Midbrain (tissue), 1 donor: ENCODE measurements at regions not wholly inside any gene's neighbourhood (a gene's known extent, or its start where the extent isn't known, plus 50 kb on each side); places are given as distances from the start of the nearest gene placed in this dataset.
A peak's percentile ranks its signal among the peaks of the same experiment; 100 is the strongest.

ENCODE experiments used
- DNase-seq: peaks from one replicate; lab custom pipeline; 2025; lab: John Stamatoyannopoulos, UW

GRCh38 chr7:25396668-25397067, 168.4 kb upstream of the NPVF start:
- DNase-seq: no peak

GRCh38 chr7:25398418-25398817, 170.1 kb upstream of the NPVF start:
- no peak for DNase-seq

GRCh38 chr7:25399000-25399750, 170.9 kb upstream of the NPVF start:
- DNase-seq: no peak

DNA sequence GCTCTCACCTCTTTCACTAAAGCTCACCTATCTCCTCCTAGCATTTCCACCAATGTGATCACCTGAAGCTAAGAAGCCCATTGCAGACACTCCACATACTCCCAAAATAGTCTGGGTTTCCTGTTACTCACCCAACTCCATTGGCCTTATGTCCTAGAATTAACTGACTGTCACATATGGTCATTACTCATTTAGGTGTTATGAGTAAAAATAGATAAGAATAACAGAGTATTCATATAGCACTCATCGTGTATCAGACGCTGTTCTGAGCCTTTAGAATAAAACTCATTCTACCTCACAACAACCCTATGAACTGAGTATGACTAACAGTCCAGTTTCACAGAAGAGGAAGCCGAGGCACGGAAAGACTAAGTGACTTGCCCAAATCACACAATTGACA, 174.2 kb upstream of the NPVF start:
- no peak for DNase-seq

- DNase-seq: no peak
Observed at GRCh38 chr7:25405736-25406135, 177.4 kb upstream of the NPVF start.

DNA sequence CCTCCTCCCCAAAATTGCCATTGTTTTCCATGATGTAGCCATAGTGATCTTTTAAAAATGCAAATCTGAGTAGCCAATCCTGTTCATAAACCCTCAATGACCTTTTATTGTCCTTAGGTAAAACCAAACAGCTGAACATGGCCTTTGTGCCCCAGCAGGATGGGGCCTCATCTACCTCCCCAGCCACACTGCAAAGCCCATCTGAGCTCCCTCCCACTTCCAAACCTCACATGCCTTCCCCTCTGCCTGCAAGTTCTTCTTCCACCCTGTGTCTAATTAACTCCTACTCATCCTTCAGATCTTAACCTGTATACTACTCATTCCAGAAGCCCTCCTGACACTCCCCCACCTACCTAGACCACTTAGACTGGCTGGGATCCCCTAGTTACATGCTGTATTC, 178.8 kb upstream of the NPVF start:
- no peak for DNase-seq

DNA sequence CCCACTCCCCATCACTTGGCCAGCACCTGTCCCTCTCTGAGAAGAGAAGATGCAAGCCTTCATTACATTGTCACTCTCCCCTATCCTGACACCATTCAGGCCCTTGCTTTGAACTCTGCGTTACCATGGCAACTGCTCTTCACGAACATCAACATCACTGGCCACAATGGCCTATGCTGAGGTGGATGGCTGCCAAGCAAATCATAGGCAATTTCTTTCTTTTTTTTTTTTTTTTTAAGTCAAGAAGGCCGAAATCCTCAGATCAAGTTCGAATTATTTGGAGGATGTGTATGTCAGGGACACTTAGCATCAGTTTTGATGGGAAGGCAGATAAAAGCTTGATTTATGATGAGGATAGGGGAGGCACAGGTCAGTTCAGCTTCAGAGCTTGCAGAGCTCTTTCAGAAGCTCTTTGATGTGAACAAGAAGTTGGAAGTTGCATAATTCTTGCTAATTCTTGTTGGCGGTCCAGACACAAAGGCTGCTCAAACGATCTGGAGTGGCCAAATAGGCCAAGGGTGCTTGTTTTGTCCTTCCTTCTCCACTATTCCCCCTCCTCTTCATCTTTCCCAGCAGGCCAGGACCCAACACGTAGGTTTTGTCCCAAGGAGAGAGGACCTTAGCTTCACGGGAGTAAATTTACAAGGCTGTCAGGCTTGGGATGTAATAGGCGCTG, 179.9 kb upstream of the NPVF start:
- no peak for DNase-seq

DNA sequence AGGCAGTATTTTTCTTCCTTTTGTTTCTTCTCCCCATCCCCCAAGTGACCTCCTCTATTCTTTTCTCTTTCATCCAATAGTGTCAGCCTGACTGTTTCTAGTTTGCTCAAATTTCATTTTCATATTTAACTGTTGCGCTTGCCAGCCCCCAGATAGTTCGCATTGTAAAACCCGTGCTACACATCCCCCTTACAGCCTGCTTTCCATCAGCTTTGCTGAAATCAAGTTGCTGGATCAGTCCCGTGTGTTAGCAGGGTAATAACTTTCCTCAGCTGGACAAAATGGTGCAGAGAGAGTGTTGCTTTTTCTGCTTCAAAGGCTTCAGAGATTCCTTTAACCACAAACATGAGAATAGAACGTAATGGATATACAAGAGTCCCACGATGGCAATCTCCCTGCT, 180.6 kb upstream of the NPVF start:
- no peak for DNase-seq

DNA sequence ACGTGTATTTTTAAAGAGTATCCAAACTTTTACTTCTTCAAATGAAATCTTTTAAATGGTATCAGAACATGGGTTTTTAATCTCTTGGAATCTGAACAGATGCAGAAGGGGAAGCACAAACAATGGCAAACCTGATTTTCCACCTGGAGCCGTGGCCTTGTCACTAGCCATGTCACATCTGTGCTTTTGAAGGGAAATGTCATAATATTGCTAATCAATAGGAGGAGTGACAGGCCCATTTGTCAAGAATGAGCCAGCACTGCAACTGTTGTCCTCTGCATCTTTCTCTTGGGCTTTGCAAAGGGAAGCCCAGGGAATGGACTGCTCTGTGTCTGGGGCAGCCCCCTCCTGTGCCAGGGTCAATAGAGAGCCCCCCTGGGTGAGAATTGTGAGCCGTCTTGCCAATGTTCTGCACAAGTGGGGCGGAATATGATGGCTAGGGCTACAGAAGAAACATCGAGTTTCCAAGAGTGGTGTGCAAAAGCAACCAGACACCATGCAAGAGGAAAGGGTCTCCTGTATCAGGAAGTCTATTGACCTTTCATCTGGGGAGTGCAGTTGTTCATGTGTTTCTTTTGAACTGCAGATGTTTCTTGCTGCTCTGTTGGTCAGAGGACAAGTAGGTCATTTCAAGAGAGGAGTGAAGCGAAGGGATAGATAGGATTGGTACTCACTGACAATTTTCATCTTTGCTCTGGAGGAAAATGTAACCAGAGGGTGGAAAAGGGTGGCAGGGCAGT, 181.8 kb upstream of the NPVF start:
- no peak for DNase-seq

DNA sequence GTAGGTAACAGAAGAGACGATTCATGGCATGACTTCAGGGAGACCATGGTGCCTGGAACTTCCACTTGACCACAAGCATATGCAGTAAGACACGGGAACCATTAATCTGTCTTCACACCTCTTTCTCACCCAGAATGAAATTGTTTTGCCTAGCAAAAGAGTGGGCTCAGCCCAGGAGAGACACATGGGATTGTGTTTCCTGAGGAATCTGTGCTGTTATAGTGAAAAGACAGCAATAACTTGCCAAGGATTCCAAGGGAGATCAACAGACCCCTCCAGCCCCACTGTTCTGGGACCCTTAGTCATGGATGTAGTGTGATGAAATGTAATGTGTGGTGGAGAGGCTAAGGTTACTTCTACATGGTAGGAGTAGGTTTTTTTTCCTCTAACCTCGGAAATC, 192.5 kb upstream of the NPVF start:
- DNase-seq: no peak

DNA sequence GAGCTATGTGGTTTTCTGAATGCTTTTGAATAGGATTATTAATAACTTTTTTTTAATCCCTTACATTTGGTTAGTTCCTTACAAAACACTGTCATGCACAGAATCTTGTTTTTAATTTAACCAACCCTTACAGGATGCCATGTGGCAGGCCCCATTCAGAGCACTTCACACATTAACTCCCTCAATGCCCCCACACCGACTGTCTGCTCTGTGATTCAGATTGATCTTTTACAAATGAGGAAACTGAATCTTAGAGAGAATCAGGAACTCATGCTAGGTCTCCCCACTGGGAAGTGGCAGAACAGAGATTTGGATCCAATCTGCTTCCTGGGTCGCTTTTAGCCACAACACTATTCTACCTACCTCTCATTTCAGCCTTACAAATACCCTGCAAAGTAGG, 195.8 kb upstream of the NPVF start:
- DNase-seq: no peak

DNA sequence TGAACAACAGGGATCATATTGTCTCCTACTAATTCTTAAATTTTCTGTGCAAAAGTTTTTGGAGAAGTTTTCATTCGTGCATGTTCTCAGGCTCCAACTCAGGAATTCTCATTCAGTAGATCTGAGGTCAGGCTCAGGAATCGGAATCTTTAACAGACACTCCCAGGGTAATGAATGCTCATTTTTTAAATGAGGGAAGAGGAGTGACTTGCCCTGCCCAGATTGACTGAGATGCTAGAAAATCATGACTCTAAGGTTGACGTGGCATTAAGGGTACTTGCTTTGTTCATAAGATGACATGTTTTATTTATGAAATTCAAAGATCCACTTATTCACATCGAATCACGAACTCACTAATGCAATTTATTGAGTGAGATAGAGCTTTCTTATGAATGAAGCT, 196.6 kb upstream of the NPVF start:
- no peak for DNase-seq

DNA sequence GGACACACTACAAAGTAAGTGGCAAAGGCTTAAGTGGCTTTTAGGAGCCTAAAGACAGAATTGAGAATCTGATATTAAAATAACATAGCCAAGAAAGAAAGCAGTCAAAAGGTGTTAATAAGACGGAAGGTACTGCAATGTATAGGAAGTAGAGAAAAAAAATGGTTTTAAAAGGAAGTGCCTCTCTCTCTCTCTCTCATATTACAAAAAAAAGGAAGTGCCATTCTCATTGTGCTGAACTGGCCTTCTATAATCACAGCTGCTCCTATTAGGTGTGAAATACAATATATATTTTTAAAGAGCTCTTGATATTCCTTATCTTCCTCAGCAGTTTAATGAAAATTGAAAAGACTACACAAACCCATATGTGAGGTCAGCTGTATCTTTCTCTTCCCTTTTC, 199.4 kb upstream of the NPVF start:
- DNase-seq: no peak

DNA sequence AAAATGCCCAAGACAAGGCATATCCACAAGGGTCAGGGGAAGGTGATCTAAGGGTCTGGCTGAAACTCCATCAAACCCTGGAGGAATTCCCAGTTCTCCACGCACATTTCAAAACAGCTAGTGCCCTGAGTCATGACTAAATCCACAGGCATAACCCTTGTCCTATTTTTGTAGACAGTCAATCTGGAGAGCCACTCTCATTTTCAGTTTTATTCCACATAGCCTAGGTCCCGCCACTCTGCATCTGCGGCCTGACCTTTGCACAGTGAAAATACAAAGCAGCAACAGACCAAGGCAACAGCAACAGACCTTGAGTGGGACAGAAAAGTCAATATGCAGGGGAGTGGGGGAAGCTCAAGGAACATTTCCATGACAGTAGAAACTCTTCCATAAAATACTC, 201.4 kb upstream of the NPVF start:
- peak; percentile 2 for DNase-seq

GRCh38 chr7:25430200-25430931, 202.1 kb upstream of the NPVF start:
- no peak for DNase-seq

- DNase-seq: no peak
Observed at GRCh38 chr7:25431956-25432450, 203.7 kb upstream of the NPVF start.

- DNase-seq: no peak
Observed at GRCh38 chr7:25432807-25433206, 204.5 kb upstream of the NPVF start.

- no peak for DNase-seq
Observed at GRCh38 chr7:25436413-25436812, 208.1 kb upstream of the NPVF start.

DNA sequence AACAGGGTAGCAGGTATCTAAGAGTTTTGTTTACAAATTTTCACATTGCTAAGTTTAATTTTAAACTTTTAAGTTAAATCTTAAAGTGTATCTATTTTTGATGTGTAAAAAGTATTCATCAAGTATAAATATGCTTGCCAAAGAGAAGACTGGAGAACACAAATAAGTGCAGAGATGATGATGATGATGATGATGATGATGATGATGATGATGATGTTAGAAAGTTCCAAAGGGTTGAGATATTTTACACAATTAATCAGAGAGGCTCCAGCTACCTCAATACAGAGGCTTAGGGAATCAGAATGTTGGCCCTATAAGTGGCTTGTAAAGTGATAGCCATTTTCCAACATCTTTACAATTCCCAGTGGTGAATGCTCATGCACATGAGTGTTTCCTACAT, 209.0 kb upstream of the NPVF start:
- no peak for DNase-seq

GRCh38 chr7:25444991-25445390, 216.7 kb upstream of the NPVF start:
- no peak for DNase-seq

GRCh38 chr7:25448301-25448700, 220.0 kb upstream of the NPVF start:
- DNase-seq: no peak

GRCh38 chr7:25454020-25454419, 225.7 kb upstream of the NPVF start:
- DNase-seq: no peak
